ENCODE measurements at regions not wholly inside any gene's neighbourhood (a gene's known extent, or its start where the extent isn't known, plus 50 kb on each side); places are given as distances from the start of the nearest gene placed in this dataset.

- TF ChIP-seq, protein P1, sequence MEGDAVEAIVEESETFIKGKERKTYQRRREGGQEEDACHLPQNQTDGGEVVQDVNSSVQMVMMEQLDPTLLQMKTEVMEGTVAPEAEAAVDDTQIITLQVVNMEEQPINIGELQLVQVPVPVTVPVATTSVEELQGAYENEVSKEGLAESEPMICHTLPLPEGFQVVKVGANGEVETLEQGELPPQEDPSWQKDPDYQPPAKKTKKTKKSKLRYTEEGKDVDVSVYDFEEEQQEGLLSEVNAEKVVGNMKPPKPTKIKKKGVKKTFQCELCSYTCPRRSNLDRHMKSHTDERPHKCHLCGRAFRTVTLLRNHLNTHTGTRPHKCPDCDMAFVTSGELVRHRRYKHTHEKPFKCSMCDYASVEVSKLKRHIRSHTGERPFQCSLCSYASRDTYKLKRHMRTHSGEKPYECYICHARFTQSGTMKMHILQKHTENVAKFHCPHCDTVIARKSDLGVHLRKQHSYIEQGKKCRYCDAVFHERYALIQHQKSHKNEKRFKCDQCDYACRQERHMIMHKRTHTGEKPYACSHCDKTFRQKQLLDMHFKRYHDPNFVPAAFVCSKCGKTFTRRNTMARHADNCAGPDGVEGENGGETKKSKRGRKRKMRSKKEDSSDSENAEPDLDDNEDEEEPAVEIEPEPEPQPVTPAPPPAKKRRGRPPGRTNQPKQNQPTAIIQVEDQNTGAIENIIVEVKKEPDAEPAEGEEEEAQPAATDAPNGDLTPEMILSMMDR (IDR thresholded peaks at IDR 0.05), result no peak
- no peak overlapping the region for H3K27ac Mint-ChIP-seq (ENCODE audit: unreplicated experiment)
- DNase-seq (ENCODE audit: low spot score), result no peak
- H3K4me1 Mint-ChIP-seq (ENCODE audit: low read depth), result no peaks in the 10 kb centered on the region
- no peak overlapping the region for H3K4me3 Mint-ChIP-seq (ENCODE audit: unreplicated experiment)
- peaks cover 5% of the 10 kb centered on the region for H3K27me3 Mint-ChIP-seq (ENCODE audit: low read depth)
- H3K9me3 Mint-ChIP-seq (ENCODE audit: low read depth), result no peaks in the 10 kb centered on the region
- no peaks in the 10 kb centered on the region for H3K36me3 Mint-ChIP-seq (ENCODE audit: low read depth)
Observed at GRCh38 chr2:14773696-14774095, 141.2 kb downstream of the LRATD1 start.

- H3K9me3 Mint-ChIP-seq (ENCODE audit: low read depth), result no peaks in the 10 kb centered on the region
- H3K27me3 Mint-ChIP-seq (ENCODE audit: low read depth), result peaks cover 3% of the 10 kb centered on the region
- DNase-seq (ENCODE audit: low spot score), result no peak
- no peaks in the 10 kb centered on the region for H3K36me3 Mint-ChIP-seq (ENCODE audit: low read depth)
- TF ChIP-seq, protein P1 (IDR thresholded peaks at IDR 0.05), result no peak
- H3K4me3 Mint-ChIP-seq (ENCODE audit: unreplicated experiment), result no peak overlapping the region
- no peak overlapping the region for H3K27ac Mint-ChIP-seq (ENCODE audit: unreplicated experiment)
- no peaks in the 10 kb centered on the region for H3K4me1 Mint-ChIP-seq (ENCODE audit: low read depth)
Observed at GRCh38 chr2:14774436-14774968, 142.0 kb downstream of the LRATD1 start.

GRCh38 chr2:14776216-14776615 lies 143.7 kb downstream of the LRATD1 start:
- TF ChIP-seq, protein P1 (IDR thresholded peaks at IDR 0.05), result no peak
- no peaks in the 10 kb centered on the region for H3K9me3 Mint-ChIP-seq (ENCODE audit: low read depth)
- H3K4me3 Mint-ChIP-seq (ENCODE audit: unreplicated experiment), result no peak overlapping the region
- no peaks in the 10 kb centered on the region for H3K4me1 Mint-ChIP-seq (ENCODE audit: low read depth)
- H3K27me3 Mint-ChIP-seq (ENCODE audit: low read depth), result peaks cover 3% of the 10 kb centered on the region
- H3K36me3 Mint-ChIP-seq (ENCODE audit: low read depth), result no peaks in the 10 kb centered on the region
- H3K27ac Mint-ChIP-seq (ENCODE audit: unreplicated experiment), result no peak overlapping the region
- no peak for DNase-seq (ENCODE audit: low spot score)

DNA sequence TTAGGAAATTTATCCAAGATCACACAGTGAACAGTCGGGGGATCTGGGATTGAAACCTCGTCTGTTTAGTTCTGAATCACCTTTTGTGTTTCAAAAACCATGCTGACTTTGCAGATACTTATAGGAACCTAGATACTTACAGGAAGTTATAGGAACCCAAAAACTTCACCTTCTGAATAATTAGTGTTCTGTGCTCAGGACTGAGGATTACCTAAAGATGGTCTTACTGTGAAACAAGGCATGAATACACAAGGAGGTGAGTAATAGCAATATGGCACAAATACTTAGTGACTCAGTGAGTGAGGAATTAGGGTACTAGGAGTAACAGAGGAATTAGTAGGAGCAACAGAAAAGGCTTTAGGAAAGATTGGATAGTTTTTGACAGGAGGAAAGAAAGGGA lies 145.5 kb downstream of the LRATD1 start:
- no peak overlapping the region for H3K27ac Mint-ChIP-seq (ENCODE audit: unreplicated experiment)
- H3K4me1 Mint-ChIP-seq (ENCODE audit: low read depth), result no peaks in the 10 kb centered on the region
- H3K9me3 Mint-ChIP-seq (ENCODE audit: low read depth), result peaks cover 9% of the 10 kb centered on the region
- TF ChIP-seq, protein P1 (IDR thresholded peaks at IDR 0.05), result no peak
- no peak for DNase-seq (ENCODE audit: low spot score)
- H3K27me3 Mint-ChIP-seq (ENCODE audit: low read depth), result no peaks in the 10 kb centered on the region
- no peak overlapping the region for H3K4me3 Mint-ChIP-seq (ENCODE audit: unreplicated experiment)
- H3K36me3 Mint-ChIP-seq (ENCODE audit: low read depth), result no peaks in the 10 kb centered on the region

GRCh38 chr2:14779252-14779651 lies 146.7 kb downstream of the LRATD1 start:
- no peaks in the 10 kb centered on the region for H3K27me3 Mint-ChIP-seq (ENCODE audit: low read depth)
- no peaks in the 10 kb centered on the region for H3K4me1 Mint-ChIP-seq (ENCODE audit: low read depth)
- peaks cover 9% of the 10 kb centered on the region for H3K9me3 Mint-ChIP-seq (ENCODE audit: low read depth)
- H3K4me3 Mint-ChIP-seq (ENCODE audit: unreplicated experiment), result no peak overlapping the region
- TF ChIP-seq, protein P1 (IDR thresholded peaks at IDR 0.05), result no peak
- no peak for DNase-seq (ENCODE audit: low spot score)
- no peak overlapping the region for H3K27ac Mint-ChIP-seq (ENCODE audit: unreplicated experiment)
- H3K36me3 Mint-ChIP-seq (ENCODE audit: low read depth), result no peaks in the 10 kb centered on the region

Data from chondrocyte (in vitro differentiated cells).